HEK293T (cell line): ENCODE measurements at regions not wholly inside any gene's neighbourhood (a gene's known extent, or its start where the extent isn't known, plus 50 kb on each side); places are given as distances from the start of the nearest gene placed in this dataset.

Source experiments
- ARNT ChIP-seq: fragments of 450-650 bp; IDR thresholded peaks from 2 replicates; pipeline ENCODE4 v1.6.1; 2017; ENCODE audit warnings: mild to moderate bottlenecking
- BHLHE40 ChIP-seq: fragments of 450-650 bp; IDR thresholded peaks from 2 replicates; pipeline ENCODE4 v1.6.1; 2016; ENCODE audit warnings: mild to moderate bottlenecking, moderate library complexity, borderline replicate concordance
- ELF4 ChIP-seq: fragments of 450-650 bp; IDR thresholded peaks from 2 replicates; pipeline ENCODE4 v1.6.1; 2017; ENCODE audit warnings: antibody characterized with exemption
- FOXM1 ChIP-seq: fragments of 450-650 bp; IDR thresholded peaks from 2 replicates; pipeline ENCODE4 v1.6.1; 2017; ENCODE audit warnings: mild to moderate bottlenecking, borderline replicate concordance
- NFRKB ChIP-seq: fragments of 450-650 bp; IDR thresholded peaks from 2 replicates; pipeline ENCODE4 v1.6.1; 2016; ENCODE audit warnings: mild to moderate bottlenecking, moderate library complexity
- SP1 ChIP-seq: fragments of 450-650 bp; IDR thresholded peaks from 2 replicates; pipeline ENCODE4 v1.6.1; 2017
- SUZ12 ChIP-seq: fragments of 450-650 bp; IDR thresholded peaks from 2 replicates; pipeline ENCODE4 v1.6.1; 2016; ENCODE audit warnings: mild to moderate bottlenecking

DNA sequence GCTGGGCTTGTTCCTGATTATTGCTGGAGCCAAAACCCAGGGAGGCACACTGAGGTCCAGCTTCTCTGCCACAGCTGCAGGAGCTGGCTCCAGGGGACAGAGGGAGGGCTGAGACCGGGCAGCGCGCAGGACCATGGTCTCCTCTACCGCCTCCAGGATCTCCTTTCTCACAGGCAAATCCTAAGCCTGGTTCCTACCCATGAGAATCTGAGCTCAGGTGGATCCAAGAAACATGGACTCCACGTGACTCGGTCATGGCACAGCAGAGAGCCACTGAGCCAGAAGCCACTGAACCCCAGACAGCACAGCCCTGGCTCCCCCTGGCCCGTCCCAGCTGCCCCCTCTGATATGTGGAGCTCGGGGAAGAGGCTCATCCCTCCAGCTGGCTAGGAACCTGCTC, 653.4 kb upstream of the ID2 start:
- TF ChIP-seq SUZ12 (no peak), FOXM1 (no peak), SP1 (no peak), ELF4 (no peak), ARNT (no peak), BHLHE40 (no peak), NFRKB (no peak)
